ENCODE measurements at regions not wholly inside any gene's neighbourhood (a gene's known extent, or its start where the extent isn't known, plus 50 kb on each side); places are given as distances from the start of the nearest gene placed in this dataset.

- 96 to 98% (median 97%) methylated on average over 9 of the region's 9 CpGs for WGBS, 3 donors
Observed at GRCh38 chr2:8564475-8564874, 117.4 kb upstream of the ID2 start.

DNA sequence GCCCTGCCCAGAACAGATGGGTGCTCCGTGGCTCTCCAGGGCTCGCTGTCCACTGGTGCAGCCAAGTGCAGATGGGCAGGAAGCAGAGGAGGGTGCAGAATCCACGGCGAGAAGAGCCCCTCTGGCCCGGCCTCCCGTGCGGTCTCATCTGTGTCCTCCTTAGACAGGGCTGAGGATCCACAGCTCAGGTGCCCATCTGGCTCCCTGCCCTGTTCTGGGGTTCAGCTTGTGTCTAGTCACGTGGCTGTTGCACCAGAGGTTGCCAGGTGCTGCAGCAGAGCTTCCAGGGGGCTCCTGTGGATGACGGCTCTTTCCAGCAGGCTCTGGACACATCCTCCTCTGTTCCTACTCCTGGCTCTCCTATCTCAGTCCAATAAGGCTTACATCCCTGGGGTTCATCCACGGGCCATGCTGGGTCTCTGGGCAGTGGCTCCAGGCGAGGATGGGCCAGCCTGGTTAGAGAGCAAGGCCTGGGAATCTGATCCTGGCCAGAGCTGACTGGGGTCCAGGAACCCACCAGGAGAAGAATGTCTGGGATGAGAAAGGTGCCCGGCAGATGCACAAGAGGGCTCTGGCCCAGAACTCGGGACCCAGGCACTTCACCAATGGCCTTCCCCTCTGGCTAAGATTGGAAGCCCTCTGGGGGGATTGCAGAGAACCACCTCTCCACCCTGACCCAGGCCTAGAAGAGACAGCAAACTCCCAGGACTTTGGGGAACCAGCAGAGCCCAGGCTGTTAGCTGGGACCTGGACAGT lies 116.3 kb upstream of the ID2 start:
- H3K27ac ChIP-seq (ENCODE audit: low read depth, low read length): no peak overlapping the region
- WGBS, 3 donors: 88 to 94% (median 90%) methylated on average over 12 to 13 of the region's 13 CpGs

More at GRCh38 chr2:8564475-8564874, 117.4 kb upstream of the ID2 start:
- no peak overlapping the region for H3K27ac ChIP-seq (ENCODE audit: low read depth, low read length)

DNA sequence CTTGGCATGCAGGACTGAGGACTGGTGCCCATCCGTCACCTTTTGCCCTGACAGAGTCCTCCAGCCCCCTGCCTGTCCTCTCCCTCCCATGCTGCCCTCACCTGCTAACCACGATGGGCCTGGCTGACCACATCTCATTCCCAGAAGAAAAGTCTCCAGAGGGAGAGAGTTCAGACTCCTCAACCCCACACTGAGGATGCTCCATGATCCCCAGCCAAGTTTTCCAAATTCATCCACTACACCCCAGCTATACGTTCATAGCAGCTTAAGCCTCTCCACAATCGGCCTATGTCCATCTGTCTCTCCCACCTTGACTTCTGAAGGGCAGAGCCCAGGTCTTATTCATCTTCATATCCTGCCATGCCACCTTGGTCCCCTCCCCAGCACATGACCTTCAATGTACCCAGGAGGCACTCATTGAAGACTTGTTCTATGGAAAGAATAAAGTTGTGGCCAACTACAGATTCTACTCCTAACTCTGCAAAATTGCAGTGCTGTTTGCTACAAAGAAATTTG lies 115.6 kb upstream of the ID2 start:
- H3K27ac ChIP-seq (ENCODE audit: low read depth, low read length): no peak overlapping the region
- 84 to 96% (median 96%) methylated on average over 4 of the region's 4 CpGs for WGBS, 3 donors

DNA sequence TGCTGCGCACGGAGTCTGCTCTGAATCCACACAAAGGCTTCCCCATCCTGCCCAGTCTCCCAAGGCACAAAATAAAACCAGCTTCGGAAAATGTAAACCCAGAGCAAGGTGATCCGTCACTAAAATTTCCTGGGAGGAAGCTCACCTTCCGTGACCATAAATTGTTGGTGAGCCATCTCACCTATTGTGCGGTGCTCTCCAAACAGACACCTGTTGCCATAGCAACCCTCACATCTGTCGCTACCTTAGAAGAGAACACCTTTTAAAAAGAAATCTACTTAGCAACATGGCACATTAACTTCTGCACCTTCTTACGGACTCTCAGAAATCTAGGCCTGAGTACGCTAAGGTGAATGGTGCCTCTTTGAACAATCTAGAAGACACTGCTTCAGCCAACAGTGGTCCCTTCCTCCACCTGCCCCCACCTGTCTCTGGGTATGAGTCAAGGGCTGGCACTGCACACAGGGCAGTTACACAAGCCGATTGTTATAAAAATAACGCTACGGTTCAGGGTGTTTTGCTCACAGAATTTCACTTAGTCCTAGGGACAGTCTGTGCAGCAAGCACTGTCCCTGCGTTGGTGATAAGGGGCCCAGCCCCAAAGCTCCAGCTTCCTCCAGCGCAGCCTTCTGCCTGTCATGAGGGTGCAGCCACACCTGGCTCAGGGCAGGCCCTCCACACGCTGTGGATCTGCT lies 114.9 kb upstream of the ID2 start:
- H3K27ac ChIP-seq (ENCODE audit: low read depth, low read length): no peak overlapping the region
- WGBS, 3 donors: 89 to 94% (median 93%) methylated on average over 15 of the region's 15 CpGs

- 85 to 90% (median 89%) methylated on average over 15 of the region's 15 CpGs for WGBS, 3 donors
- no peak overlapping the region for H3K27ac ChIP-seq (ENCODE audit: low read depth, low read length)
Observed at GRCh38 chr2:8567469-8568260, 114.2 kb upstream of the ID2 start.

- WGBS, 3 donors: 69 to 82% (median 80%) methylated on average over 12 of the region's 12 CpGs
Observed at GRCh38 chr2:8568543-8569302, 113.1 kb upstream of the ID2 start.

DNA sequence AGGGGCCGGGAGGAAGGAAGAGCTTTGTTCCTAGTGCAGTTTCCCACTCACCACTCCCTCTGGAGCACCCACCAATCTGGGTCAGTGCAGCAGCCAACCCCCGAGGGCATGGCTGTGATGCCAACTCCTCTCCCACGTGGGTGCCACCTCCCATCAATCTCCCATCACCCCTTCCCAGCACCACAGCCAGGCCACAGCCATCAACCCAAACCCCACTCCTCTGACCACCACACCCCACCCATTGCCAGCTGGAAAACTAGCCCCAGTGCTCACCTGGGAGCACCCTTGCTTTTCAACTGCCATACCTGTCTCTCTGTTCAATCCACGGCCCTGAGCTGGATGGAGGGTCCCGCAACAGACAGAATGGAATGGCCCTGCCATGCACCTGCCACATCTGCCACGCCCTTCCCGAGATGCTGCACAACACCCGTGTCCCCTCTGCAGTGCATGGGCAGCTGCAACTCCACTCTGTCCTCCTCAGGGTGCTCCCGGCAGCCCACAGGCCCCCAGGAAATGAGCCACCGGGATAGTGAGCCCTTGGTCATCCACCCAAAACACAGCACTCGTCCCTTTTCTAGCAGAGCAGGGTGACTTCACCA lies 112.4 kb upstream of the ID2 start:
- H3K27ac ChIP-seq (ENCODE audit: low read depth, low read length): no peak overlapping the region
- WGBS, 3 donors: 84 to 89% (median 89%) methylated on average over 11 of the region's 11 CpGs

More at GRCh38 chr2:8568543-8569302, 113.1 kb upstream of the ID2 start:
- no peak overlapping the region for H3K27ac ChIP-seq (ENCODE audit: low read depth, low read length)

GRCh38 chr2:8570637-8571036 lies 111.2 kb upstream of the ID2 start:
- no peak overlapping the region for H3K27ac ChIP-seq (ENCODE audit: low read depth, low read length)
- 94 to 99% (median 95%) methylated on average over 14 of the region's 14 CpGs for WGBS, 3 donors

DNA sequence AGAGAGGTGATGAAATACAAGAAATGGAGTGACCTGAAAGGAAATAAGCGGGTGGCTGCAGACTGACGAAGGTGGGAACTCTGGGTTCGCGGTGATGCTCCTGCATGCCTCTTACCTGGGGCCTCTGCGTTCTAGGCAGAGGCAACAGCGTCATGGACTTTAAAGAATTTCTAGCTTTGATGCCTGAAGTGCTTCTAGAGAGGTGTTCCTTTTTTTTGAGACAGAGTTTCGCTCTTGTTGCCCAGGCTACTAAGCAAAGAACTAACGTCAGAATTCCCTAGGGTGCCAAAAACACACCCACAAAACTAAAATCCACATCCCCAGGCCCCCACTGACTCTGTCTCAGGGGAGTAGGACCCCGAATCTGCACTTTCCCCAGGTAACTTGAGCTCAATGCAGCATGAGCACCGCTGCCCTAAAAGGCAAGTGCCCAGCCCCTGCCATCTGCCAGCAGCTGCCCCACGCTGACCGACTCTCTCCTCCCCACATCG lies 110.5 kb upstream of the ID2 start:
- 86 to 91% (median 87%) methylated on average over 13 of the region's 13 CpGs for WGBS, 3 donors

DNA sequence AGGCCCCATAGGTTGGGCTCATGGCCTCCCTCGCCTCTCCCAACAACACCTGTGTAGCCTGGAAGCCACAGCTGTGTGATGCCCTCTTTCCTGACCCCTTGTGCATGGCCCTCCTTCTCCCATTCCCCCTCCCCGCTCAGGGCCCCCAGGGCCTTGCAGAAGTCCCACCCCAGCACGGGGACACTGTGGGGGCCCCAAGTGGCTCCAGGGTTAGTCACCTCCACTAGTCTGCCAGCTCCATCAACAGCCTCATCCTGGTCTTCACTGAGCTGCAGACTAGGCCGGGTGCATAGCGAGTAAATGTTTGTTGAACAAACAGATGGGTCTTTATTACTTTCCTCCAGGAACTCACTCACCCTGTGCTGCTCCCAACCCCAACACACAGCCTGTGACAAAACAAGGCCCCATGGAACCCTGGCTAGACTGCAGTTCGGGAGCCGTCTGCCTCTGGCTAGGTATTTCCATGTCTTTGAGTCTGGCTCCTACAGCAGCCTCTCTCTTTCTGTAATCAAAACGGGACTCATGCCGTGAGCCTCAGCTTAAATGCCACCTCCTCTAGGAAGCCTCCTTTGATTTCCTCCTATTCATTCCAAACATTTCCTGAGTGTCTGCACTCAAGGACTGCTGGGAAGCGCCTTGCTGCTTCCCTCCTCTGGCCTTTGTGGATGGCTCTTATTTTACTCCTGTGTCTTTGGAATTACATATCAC lies 109.9 kb upstream of the ID2 start:
- H3K27ac ChIP-seq (ENCODE audit: low read depth, low read length): no peak overlapping the region
- 84 to 93% (median 87%) methylated on average over 10 of the region's 10 CpGs for WGBS, 3 donors

More for the DNA sequence above, 110.5 kb upstream of the ID2 start:
- no peak overlapping the region for H3K27ac ChIP-seq (ENCODE audit: low read depth, low read length)

- WGBS, 3 donors: 95 to 97% (median 96%) methylated on average over 12 of the region's 12 CpGs
- no peak overlapping the region for H3K27ac ChIP-seq (ENCODE audit: low read depth, low read length)
Observed at GRCh38 chr2:8572712-8573233, 109.1 kb upstream of the ID2 start.

GRCh38 chr2:8573234-8573941 lies 108.5 kb upstream of the ID2 start:
- no peak overlapping the region for H3K27ac ChIP-seq (ENCODE audit: low read depth, low read length)
- WGBS, 3 donors: 85 to 96% (median 95%) methylated on average over 22 of the region's 22 CpGs

DNA sequence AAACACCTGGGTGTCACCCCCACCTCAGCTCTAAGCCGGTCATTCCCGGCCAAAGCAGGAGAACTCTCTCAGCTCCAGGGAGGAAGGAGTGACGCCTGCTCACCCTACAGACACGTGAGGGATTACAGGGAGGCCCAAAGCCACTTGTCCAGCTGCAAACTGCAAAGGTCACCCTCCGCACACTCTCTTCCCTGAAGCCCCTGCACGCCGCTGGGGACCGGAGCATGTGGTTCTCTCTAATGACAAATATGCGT lies 108.0 kb upstream of the ID2 start:
- 70 to 96% (median 95%) methylated on average over 9 of the region's 9 CpGs for WGBS, 3 donors
- no peak overlapping the region for H3K27ac ChIP-seq (ENCODE audit: low read depth, low read length)

GRCh38 chr2:8574196-8575037 lies 107.4 kb upstream of the ID2 start:
- 49 to 86% (median 84%) methylated on average over 24 of the region's 24 CpGs for WGBS, 3 donors
- no peak overlapping the region for H3K27ac ChIP-seq (ENCODE audit: low read depth, low read length)

GRCh38 chr2:8575038-8575833 lies 106.6 kb upstream of the ID2 start:
- WGBS, 3 donors: 20 to 69% (median 34%) methylated on average over 24 of the region's 24 CpGs
- H3K27ac ChIP-seq (ENCODE audit: low read depth, low read length): no peak overlapping the region

Measured in adipose tissue (tissue), 3 donors.